H1 (cell line): ENCODE measurements at regions not wholly inside any gene's neighbourhood (a gene's known extent, or its start where the extent isn't known, plus 50 kb on each side); places are given as distances from the start of the nearest gene placed in this dataset.

ENCODE experiments used
- CTCF ChIA-PET: fragments of 300-600 bp; sonication (Branson Sonifier 250); formaldehyde crosslinking; loops from one replicate; lab custom pipeline; 2021; ENCODE audit not compliant: partially characterized antibody; lab: Charles Lee
- POLR2A ChIA-PET: fragments of 300-600 bp; sonication (Branson Sonifier 250); formaldehyde crosslinking; loops from one replicate; lab custom pipeline; 2021; ENCODE audit warnings: inconsistent platforms; ENCODE audit not compliant: partially characterized antibody; lab: Charles Lee
- DNase-seq, 2 experiments: peaks; one replicate each; pipeline versions ENCODE4 v3.0.0 to v3.0.0-alpha.2; 2010 to 2022; ENCODE audit warnings: low spot score in 2 of 2, low read depth in 1 of 2, mixed read lengths in 1 of 2
- FAIRE-seq: peaks from 2 replicates; lab custom pipeline; 2011; peaks lifted over from hg19 to GRCh38; lab: Jason Lieb, UNC
- H2AFZ ChIP-seq: 2 replicates; pipeline ENCODE4 v1.8.1; 2012; ENCODE audit warnings: low read length, inconsistent platforms
- H2AK5ac ChIP-seq: 2 replicates; pipeline ENCODE4 v1.6.1; 2013; ENCODE audit warnings: low read depth, low read length
- H2BK120ac ChIP-seq: replicated peaks from 2 replicates; pipeline ENCODE3; 2013; ENCODE audit warnings: low read depth, low read length, inconsistent platforms
- H2BK12ac ChIP-seq: 2 replicates; pipeline ENCODE4 v1.6.1; 2013; ENCODE audit warnings: low read depth, low read length
- H2BK15ac ChIP-seq: 2 replicates; pipeline ENCODE4 v1.6.1; 2013; ENCODE audit warnings: low read length
- H2BK20ac ChIP-seq: 2 replicates; pipeline ENCODE4 v1.6.1; 2013; ENCODE audit warnings: low read length
- H2BK5ac ChIP-seq: 2 replicates; pipeline ENCODE4 v1.6.1; 2013; ENCODE audit warnings: low read depth, low read length
- H3K14ac ChIP-seq: 2 replicates; pipeline ENCODE4 v1.6.1; 2013; ENCODE audit warnings: inconsistent platforms; ENCODE audit not compliant: insufficient read length
- H3K18ac ChIP-seq: 2 replicates; pipeline ENCODE4 v1.6.1; 2013; ENCODE audit warnings: low read length; ENCODE audit errors: extremely low read depth
- H3K23ac ChIP-seq: 2 replicates; pipeline ENCODE4 v1.6.1; 2013; ENCODE audit warnings: inconsistent platforms; ENCODE audit not compliant: insufficient read length
- H3K23me2 ChIP-seq: 2 replicates; pipeline ENCODE4 v1.6.1; 2013; ENCODE audit warnings: low read depth, low read length
- H3K27ac ChIP-seq: 2 replicates; pipeline ENCODE4 v1.6.1; 2011; ENCODE audit warnings: low read depth, low read length, inconsistent platforms
- H3K27me3 ChIP-seq, 4 experiments: replicated peaks in 1 of 4; 1 replicate in 1 of 4; 2 replicates in 3 of 4; pipeline versions ENCODE4 v1.6.1 to v1.8.1; 2011 to 2013; ENCODE audit warnings: low read length in 3 of 4, mild to moderate bottlenecking in 3 of 4, inconsistent platforms in 2 of 4, mixed read lengths in 2 of 4, moderate library complexity in 1 of 4; ENCODE audit not compliant: control insufficient read depth in 3 of 4, insufficient read depth in 3 of 4; ENCODE audit errors: extremely low read depth in 1 of 4
- H3K36me3 ChIP-seq, 4 experiments: 2 replicates each; pipeline versions ENCODE4 v1.6.1 to v1.8.1; 2011 to 2013; ENCODE audit warnings: mild to moderate bottlenecking in 4 of 4, low read length in 3 of 4, moderate library complexity in 2 of 4, control low read depth in 1 of 4, inconsistent platforms in 1 of 4; ENCODE audit not compliant: insufficient read depth in 4 of 4, control insufficient read depth in 2 of 4
- H3K4ac ChIP-seq: replicated peaks from 2 replicates; pipeline ENCODE3; 2013; ENCODE audit warnings: low read length, low read depth, mixed read lengths, inconsistent platforms; ENCODE audit not compliant: insufficient read length
- H3K4me1 ChIP-seq, 4 experiments: replicated peaks in 1 of 4; 1 replicate in 1 of 4; 2 replicates in 3 of 4; pipeline versions ENCODE4 v1.6.1 to v1.8.1; 2011 to 2013; ENCODE audit warnings: low read length in 3 of 4, inconsistent platforms in 2 of 4, mixed read lengths in 1 of 4; ENCODE audit not compliant: insufficient read depth in 4 of 4, control insufficient read depth in 3 of 4
- H3K4me2 ChIP-seq, 2 experiments: 2 replicates each; pipeline versions ENCODE4 v1.6.1 to v1.8.1; 2011 to 2013; ENCODE audit warnings: low read depth in 2 of 2, low read length in 2 of 2, control low read depth in 1 of 2, inconsistent platforms in 1 of 2, mild to moderate bottlenecking in 1 of 2; ENCODE audit not compliant: insufficient read depth in 1 of 2
- H3K4me3 ChIP-seq, 4 experiments: fragments of 200-600, 300-600 bp in 1 of 4; sonication (generic), shearing (Covaris generic), sonication (Bioruptor Twin) in 1 of 4; 2 replicates each; pipeline versions ENCODE4 v1.5.1 to v1.8.1; 2011 to 2016; ENCODE audit warnings: low read length in 4 of 4, low read depth in 3 of 4, control low read depth in 2 of 4, inconsistent platforms in 2 of 4, mild to moderate bottlenecking in 2 of 4, mixed read lengths in 1 of 4, moderate library complexity in 1 of 4; ENCODE audit not compliant: insufficient read depth in 2 of 4; ENCODE audit errors: extremely low read depth in 1 of 4
- H3K56ac ChIP-seq: replicated peaks from 2 replicates; pipeline ENCODE3; 2013; ENCODE audit warnings: low read depth, mild to moderate bottlenecking, mixed read lengths, low read length, inconsistent platforms; ENCODE audit not compliant: insufficient read length
- H3K79me1 ChIP-seq: 2 replicates; pipeline ENCODE4 v1.6.1; 2013; ENCODE audit warnings: low read depth, low read length, control low read depth
- H3K79me2 ChIP-seq, 2 experiments: 2 replicates each; pipeline versions ENCODE4 v1.6.1 to v1.8.1; 2012 to 2013; ENCODE audit warnings: low read length in 2 of 2, mild to moderate bottlenecking in 2 of 2, inconsistent platforms in 1 of 2; ENCODE audit not compliant: insufficient read depth in 2 of 2, control insufficient read depth in 1 of 2
- H3K9ac ChIP-seq, 4 experiments: replicated peaks in 1 of 4; 1 replicate in 1 of 4; 2 replicates in 3 of 4; pipeline versions ENCODE4 v1.6.1 to v1.8.1; 2011 to 2013; ENCODE audit warnings: low read depth in 3 of 4, low read length in 3 of 4, control low read depth in 2 of 4, mild to moderate bottlenecking in 2 of 4, moderate library complexity in 2 of 4, inconsistent platforms in 1 of 4; ENCODE audit errors: extremely low read depth in 1 of 4
- H3K9me3 ChIP-seq, 2 experiments: 2 replicates each; pipeline versions ENCODE4 v1.6.1 to v1.8.1; 2012 to 2013; ENCODE audit warnings: mild to moderate bottlenecking in 2 of 2, moderate library complexity in 2 of 2, control low read depth in 1 of 2, inconsistent platforms in 1 of 2, low read depth in 1 of 2, low read length in 1 of 2, mixed read lengths in 1 of 2; ENCODE audit not compliant: insufficient read depth in 2 of 2
- H4K20me1 ChIP-seq, 2 experiments: replicated peaks in 1 of 2; 2 replicates each; pipeline versions ENCODE3 to v1.8.1; 2011 to 2013; ENCODE audit warnings: inconsistent platforms in 2 of 2, low read length in 2 of 2, mild to moderate bottlenecking in 1 of 2; ENCODE audit not compliant: insufficient read depth in 2 of 2, control insufficient read depth in 1 of 2
- H4K5ac ChIP-seq: 2 replicates; pipeline ENCODE4 v1.6.1; 2013; ENCODE audit warnings: low read length, low read depth, mixed read lengths, inconsistent platforms; ENCODE audit not compliant: insufficient read length
- H4K8ac ChIP-seq: 2 replicates; pipeline ENCODE4 v1.8.0; 2013; ENCODE audit warnings: mild to moderate bottlenecking, moderate library complexity, low read length, inconsistent platforms; ENCODE audit not compliant: insufficient read depth; ENCODE audit errors: extremely low read depth
- H4K91ac ChIP-seq: replicated peaks from 2 replicates; pipeline ENCODE3; 2013; ENCODE audit warnings: low read length, mixed read lengths, inconsistent platforms; ENCODE audit not compliant: insufficient read length
- CREB1 ChIP-seq: IDR thresholded peaks from 2 replicates; pipeline ENCODE4 v1.6.1; 2012; ENCODE audit warnings: inconsistent platforms
- E2F6 ChIP-seq: IDR thresholded peaks from 2 replicates; pipeline ENCODE4 v1.6.1; 2012; ENCODE audit warnings: inconsistent platforms
- KDM4A ChIP-seq: IDR thresholded peaks from one replicate; pipeline ENCODE4 v1.7.1; 2012; ENCODE audit warnings: low read depth, mild to moderate bottlenecking, moderate library complexity, low read length, inconsistent platforms; ENCODE audit not compliant: severe bottlenecking
- PHF8 ChIP-seq: fragments of 200-600 bp; sonication (generic); conservative IDR thresholded peaks from 2 replicates; pipeline ENCODE4 v1.7.1; 2012; ENCODE audit warnings: low read depth, mild to moderate bottlenecking, inconsistent platforms, low read length, moderate library complexity
- USF2 ChIP-seq: IDR thresholded peaks from 2 replicates; pipeline ENCODE4 v1.6.1; 2011; ENCODE audit warnings: low read length, improper control_type of control experiment
- WGBS, 2 experiments: shearing (Covaris generic) in 1 of 2; methylation state at CpG; one replicate each; pipeline versions ENCODE4 v1.1.6 to v1.1.7; 2013 to 2015; ENCODE audit warnings: low lambda C conversion rate in 2 of 2, mixed read lengths in 2 of 2, inconsistent platforms in 1 of 2, low coverage in 1 of 2, missing lambda C conversion rate in 1 of 2; ENCODE audit not compliant: insufficient replicate concordance in 2 of 2, insufficient coverage in 1 of 2, insufficient read length in 1 of 2; ENCODE audit errors: extremely low coverage in 1 of 2, missing lambda C conversion rate in 1 of 2; 5-methylcytosine and 5-hydroxymethylcytosine counted together
- TF ChIP-seq, protein P1 (sequence below): IDR thresholded peaks from 2 replicates; pipeline ENCODE4 v1.6.1; 2012; ENCODE audit warnings: inconsistent platforms

DNA sequence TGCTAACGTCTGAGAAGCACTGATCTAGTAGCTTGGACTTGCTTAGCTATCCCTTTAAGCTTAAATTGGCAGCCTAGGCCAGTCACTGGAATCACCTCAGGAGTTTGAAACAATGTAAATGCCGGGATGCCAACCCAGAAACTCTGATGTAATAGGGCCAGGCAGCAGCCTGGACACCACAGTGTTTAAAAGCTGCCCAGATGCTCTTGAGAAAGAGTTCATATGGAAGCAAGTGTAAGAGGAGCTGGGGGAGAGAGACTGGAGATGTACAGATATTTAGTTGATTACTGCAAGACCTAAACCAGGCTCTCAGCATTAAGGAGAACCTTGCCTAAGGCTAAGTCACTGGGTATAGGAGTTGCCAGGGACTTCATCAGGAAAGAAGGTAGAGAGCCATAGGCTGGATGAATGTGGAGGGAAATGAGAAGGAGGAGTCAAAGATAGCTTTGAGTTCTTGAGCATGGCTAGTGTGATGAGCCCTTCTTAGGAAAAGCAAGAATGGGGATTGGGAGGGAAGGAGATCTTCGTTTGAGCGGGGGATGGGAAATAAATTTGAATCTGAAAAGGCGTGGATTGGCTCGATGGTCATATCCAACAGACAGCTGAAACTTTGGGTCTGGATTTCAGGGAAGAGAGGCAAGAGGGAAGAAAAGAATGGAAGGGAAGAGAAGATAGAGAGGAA is 392.9 kb upstream of the WWC1 start:
- H3K27ac ChIP-seq: no peak overlapping the region
- H3K27me3 ChIP-seq: no peaks in the 10 kb centered on the region
- WGBS, 2 experiments: 59% methylated on average over 6 of the region's 6 CpGs; no CpG with 5 or more reads in 1 of the 2 experiments
- H3K36me3 ChIP-seq: no peaks in the 10 kb centered on the region
- H3K9ac ChIP-seq: no peak overlapping the region
- no peaks in the 10 kb centered on the region for H3K79me1 ChIP-seq
- H3K14ac ChIP-seq: no peak overlapping the region
- H3K4me1 ChIP-seq: peaks cover 0 to 20% (median 5%) of the 10 kb centered on the region in 4 experiments; a peak in 3 of 7 replicates
- peak overlapping the region; percentile 36 for H2BK120ac ChIP-seq
- H2BK15ac ChIP-seq: no peak overlapping the region; the same call in 1 of the 2 replicates
- H4K5ac ChIP-seq: no peak overlapping the region
- H3K79me2 ChIP-seq: no peaks in the 10 kb centered on the region
- no peak overlapping the region for H2AFZ ChIP-seq
- peak overlapping the region; percentile 19 for H3K18ac ChIP-seq
- peak overlapping the region; percentile 20 to 52; a peak in 3 of 4 replicates for H3K4me2 ChIP-seq
- peak overlapping the region; percentile 2; the same call in 1 of the 2 replicates for H2BK20ac ChIP-seq
- H4K20me1 ChIP-seq: no peaks in the 10 kb centered on the region
- DNase-seq: peak in 1 of 2 experiments; percentile 40
- POLR2A ChIA-PET: interaction anchor here (1.6 kb wide), 1 partner anchor 20 kb away, joined by 4 read pairs; no protein-coding TSS in a partner anchor
- H2BK5ac ChIP-seq: peak overlapping the region; percentile 8; the same call in 1 of the 2 replicates
- H4K91ac ChIP-seq: no peak overlapping the region
- FAIRE-seq: peak; percentile 48
- CTCF ChIA-PET: interaction anchor here (0.6 to 2.4 kb wide), 9 partner anchors 10 to 325 kb away, joined by 3 to 5 read pairs (median 3); no protein-coding TSS in a partner anchor
- H3K4me3 ChIP-seq: no peak overlapping the region
- no peaks in the 10 kb centered on the region; the same call in 1 of the 2 replicates for H3K23me2 ChIP-seq
- no peak overlapping the region for H3K56ac ChIP-seq
- H3K4ac ChIP-seq: no peak overlapping the region
- H3K23ac ChIP-seq: no peak overlapping the region
- no peaks in the 10 kb centered on the region for H3K9me3 ChIP-seq
- H2AK5ac ChIP-seq: peak overlapping the region; percentile 77; the same call in 1 of the 2 replicates
- H4K8ac ChIP-seq: no peak overlapping the region
- H2BK12ac ChIP-seq: peak overlapping the region; percentile 5; the same call in 1 of the 2 replicates
- TF ChIP-seq USF2 (no peak), E2F6 (peak; percentile 68; the same call in 1 of the 2 replicates), KDM4A (peak; percentile 13), CREB1 (no peak), PHF8 (no peak)
- TF ChIP-seq, protein P1, sequence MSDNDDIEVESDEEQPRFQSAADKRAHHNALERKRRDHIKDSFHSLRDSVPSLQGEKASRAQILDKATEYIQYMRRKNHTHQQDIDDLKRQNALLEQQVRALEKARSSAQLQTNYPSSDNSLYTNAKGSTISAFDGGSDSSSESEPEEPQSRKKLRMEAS: 0 out of 2 replicates have a peak, but pooled peaks have one; percentile 18
